Suprapubic skin (tissue), 4 donors: ENCODE measurements at regions not wholly inside any gene's neighbourhood (a gene's known extent, or its start where the extent isn't known, plus 50 kb on each side); places are given as distances from the start of the nearest gene placed in this dataset.

ENCODE experiments used
- EP300 ChIP-seq: sonication (generic); formaldehyde crosslinking; IDR thresholded peaks from one replicate; pipeline ENCODE4 v1.6.1; 2017; ENCODE audit warnings: antibody characterized with exemption
- POLR2A ChIP-seq, 2 donors: fragments of 450-650 bp; IDR thresholded peaks; one replicate each; pipeline ENCODE4 v1.6.1; 2017; ENCODE audit warnings: antibody characterized with exemption in 2 of 2, mild to moderate bottlenecking in 2 of 2, moderate library complexity in 2 of 2
- POLR2AphosphoS5 ChIP-seq, 3 donors: sonication (generic); formaldehyde crosslinking; IDR thresholded peaks; one replicate each; pipeline ENCODE4 v1.6.1; 2017; ENCODE audit warnings: antibody characterized with exemption in 3 of 3
- TF ChIP-seq, protein P1 (sequence below), 2 donors: fragments of 200-600 bp in 1 of 2; fragments of 450-650 bp in 1 of 2; sonication (generic) in 1 of 2; IDR thresholded peaks; one replicate each; pipeline ENCODE4 v1.5.1; 2016 to 2019; ENCODE audit warnings: antibody characterized with exemption in 2 of 2, mild to moderate bottlenecking in 1 of 2, moderate library complexity in 1 of 2

DNA sequence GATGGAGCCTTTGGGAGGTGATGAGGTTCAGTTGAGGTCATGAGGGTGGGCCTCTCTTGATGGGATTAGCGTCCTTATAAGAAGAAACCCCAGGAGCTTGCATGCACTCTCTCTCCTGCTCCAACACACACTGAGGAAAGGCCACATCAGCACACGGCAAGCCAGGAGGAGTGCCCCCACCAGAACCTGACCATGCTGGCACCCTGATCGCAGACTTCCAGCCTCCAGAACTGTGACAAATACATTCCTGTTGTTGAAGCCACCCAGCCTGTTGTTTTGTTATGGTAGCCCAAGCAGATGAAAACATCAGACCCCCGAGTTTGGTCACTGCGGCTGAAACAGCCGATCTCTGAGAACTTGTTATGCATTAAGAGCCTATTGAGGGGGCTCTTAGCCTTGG, 64.8 kb upstream of the SOD1 start:
- TF ChIP-seq, protein P1, sequence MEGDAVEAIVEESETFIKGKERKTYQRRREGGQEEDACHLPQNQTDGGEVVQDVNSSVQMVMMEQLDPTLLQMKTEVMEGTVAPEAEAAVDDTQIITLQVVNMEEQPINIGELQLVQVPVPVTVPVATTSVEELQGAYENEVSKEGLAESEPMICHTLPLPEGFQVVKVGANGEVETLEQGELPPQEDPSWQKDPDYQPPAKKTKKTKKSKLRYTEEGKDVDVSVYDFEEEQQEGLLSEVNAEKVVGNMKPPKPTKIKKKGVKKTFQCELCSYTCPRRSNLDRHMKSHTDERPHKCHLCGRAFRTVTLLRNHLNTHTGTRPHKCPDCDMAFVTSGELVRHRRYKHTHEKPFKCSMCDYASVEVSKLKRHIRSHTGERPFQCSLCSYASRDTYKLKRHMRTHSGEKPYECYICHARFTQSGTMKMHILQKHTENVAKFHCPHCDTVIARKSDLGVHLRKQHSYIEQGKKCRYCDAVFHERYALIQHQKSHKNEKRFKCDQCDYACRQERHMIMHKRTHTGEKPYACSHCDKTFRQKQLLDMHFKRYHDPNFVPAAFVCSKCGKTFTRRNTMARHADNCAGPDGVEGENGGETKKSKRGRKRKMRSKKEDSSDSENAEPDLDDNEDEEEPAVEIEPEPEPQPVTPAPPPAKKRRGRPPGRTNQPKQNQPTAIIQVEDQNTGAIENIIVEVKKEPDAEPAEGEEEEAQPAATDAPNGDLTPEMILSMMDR (IDR thresholded peaks at IDR 0.05) = no peak
- TF ChIP-seq POLR2AphosphoS5 (IDR thresholded peaks at IDR 0.05) (no peak), POLR2A (IDR thresholded peaks at IDR 0.05) (no peak), EP300 (no peak)
